COLO829 (cell line): ENCODE measurements at regions not wholly inside any gene's neighbourhood (a gene's known extent, or its start where the extent isn't known, plus 50 kb on each side); places are given as distances from the start of the nearest gene placed in this dataset.
"Not testable (repeated sequence)": the region's sequence is repeated elsewhere in the genome, so short reads cannot be mapped to it uniquely, and the experiment has no call there.

Experiments
- DNase-seq: peaks from one replicate; pipeline ENCODE4 v3.0.0; 2012; ENCODE audit warnings: low spot score

GRCh38 chr5:113721171-113721570 is 207.7 kb downstream of the YTHDC2 start:
- no peak for DNase-seq

GRCh38 chr5:113723021-113723420 is 209.5 kb downstream of the YTHDC2 start:
- DNase-seq, result no peak

GRCh38 chr5:113735751-113736150 is 222.3 kb downstream of the YTHDC2 start:
- no peak for DNase-seq

- no peak for DNase-seq
Observed at GRCh38 chr5:113742176-113742575, 228.7 kb downstream of the YTHDC2 start.

GRCh38 chr5:113742639-113743038 is 229.1 kb downstream of the YTHDC2 start:
- no peak for DNase-seq

GRCh38 chr5:113748403-113748802 is 234.9 kb downstream of the YTHDC2 start:
- DNase-seq, result no peak

GRCh38 chr5:113749334-113749733 is 235.8 kb downstream of the YTHDC2 start:
- DNase-seq, result no peak

- not testable (repeated sequence) for DNase-seq
Observed at GRCh38 chr5:113753182-113753581, 239.7 kb downstream of the YTHDC2 start.

- DNase-seq, result no peak
Observed at GRCh38 chr5:113755516-113755915, 242.0 kb downstream of the YTHDC2 start.

GRCh38 chr5:113757508-113757907 is 244.0 kb downstream of the YTHDC2 start:
- DNase-seq, result no peak

GRCh38 chr5:113759505-113759904 is 246.0 kb downstream of the YTHDC2 start:
- DNase-seq, result no peak

- DNase-seq, result no peak
Observed at GRCh38 chr5:113760486-113760885, 247.0 kb downstream of the YTHDC2 start.

- no peak for DNase-seq
Observed at GRCh38 chr5:113761594-113761993, 248.1 kb downstream of the YTHDC2 start.

- no peak for DNase-seq
Observed at GRCh38 chr5:113764382-113764781, 250.9 kb downstream of the YTHDC2 start.

- DNase-seq, result not testable (repeated sequence)
Observed at GRCh38 chr5:113766827-113767226, 253.3 kb downstream of the YTHDC2 start.

- no peak for DNase-seq
Observed at GRCh38 chr5:113770648-113771047, 257.2 kb downstream of the YTHDC2 start.

GRCh38 chr5:113771483-113771882 is 258.0 kb downstream of the YTHDC2 start:
- DNase-seq, result no peak

- DNase-seq, result no peak
Observed at GRCh38 chr5:113776168-113776567, 262.7 kb downstream of the YTHDC2 start.

GRCh38 chr5:113776832-113777525 is 263.5 kb downstream of the YTHDC2 start:
- DNase-seq, result no peak

- no peak for DNase-seq
Observed at GRCh38 chr5:113778147-113778546, 264.7 kb downstream of the YTHDC2 start.

GRCh38 chr5:113788141-113788655 is 274.7 kb downstream of the YTHDC2 start:
- no peak for DNase-seq

- no peak for DNase-seq
Observed at GRCh38 chr5:113789769-113790168, 276.3 kb downstream of the YTHDC2 start.

GRCh38 chr5:113792806-113793205 is 279.3 kb downstream of the YTHDC2 start:
- DNase-seq, result no peak

- no peak for DNase-seq
Observed at GRCh38 chr5:113794981-113795380, 281.5 kb downstream of the YTHDC2 start.
